UCSD-AML1 (cell line): ENCODE measurements at regions not wholly inside any gene's neighbourhood (a gene's known extent, or its start where the extent isn't known, plus 50 kb on each side); places are given as distances from the start of the nearest gene placed in this dataset.
A peak's percentile ranks its signal among the peaks of the same experiment; 100 is the strongest.

Source experiments
- DNase-seq: peaks from one replicate; lab custom pipeline; 2025; ENCODE audit not compliant: unreplicated experiment; lab: John Stamatoyannopoulos, UW

- DNase-seq = no peak
Measured at GRCh38 chr19:31164791-31165251, 184.4 kb downstream of the TSHZ3 start.

GRCh38 chr19:31160336-31160926 lies 188.8 kb downstream of the TSHZ3 start:
- no peak for DNase-seq

GRCh38 chr19:31154021-31154420 lies 195.2 kb downstream of the TSHZ3 start:
- no peak for DNase-seq

- no peak for DNase-seq
Measured at GRCh38 chr19:31152906-31153305, 196.3 kb downstream of the TSHZ3 start.

- DNase-seq = no peak
Measured at GRCh38 chr19:31149441-31149941, 199.7 kb downstream of the TSHZ3 start.

GRCh38 chr19:31148671-31149070 lies 200.6 kb downstream of the TSHZ3 start:
- DNase-seq = no peak

GRCh38 chr19:31147234-31147633 lies 202.0 kb downstream of the TSHZ3 start:
- DNase-seq = no peak

- no peak for DNase-seq
Measured at GRCh38 chr19:31146546-31147183, 202.6 kb downstream of the TSHZ3 start.

GRCh38 chr19:31146015-31146414 lies 203.2 kb downstream of the TSHZ3 start:
- no peak for DNase-seq

GRCh38 chr19:31145007-31145406 lies 204.2 kb downstream of the TSHZ3 start:
- no peak for DNase-seq

- DNase-seq = no peak
Measured at GRCh38 chr19:31144075-31144870, 205.0 kb downstream of the TSHZ3 start.

GRCh38 chr19:31141301-31141700 lies 207.9 kb downstream of the TSHZ3 start:
- DNase-seq = peak; percentile 38

- peak; percentile 45 for DNase-seq
Measured at GRCh38 chr19:31140717-31141116, 208.5 kb downstream of the TSHZ3 start.

- DNase-seq = no peak
Measured at GRCh38 chr19:31139871-31140505, 209.2 kb downstream of the TSHZ3 start.

- no peak for DNase-seq
Measured at GRCh38 chr19:31138077-31138476, 211.2 kb downstream of the TSHZ3 start.

GRCh38 chr19:31135841-31136240 lies 213.4 kb downstream of the TSHZ3 start:
- no peak for DNase-seq

GRCh38 chr19:31132753-31133110 lies 216.5 kb downstream of the TSHZ3 start:
- DNase-seq = no peak

- DNase-seq = no peak
Measured at GRCh38 chr19:31128291-31128690, 220.9 kb downstream of the TSHZ3 start.

GRCh38 chr19:31127134-31127967 lies 221.9 kb downstream of the TSHZ3 start:
- DNase-seq = no peak

GRCh38 chr19:31126236-31126635 lies 223.0 kb downstream of the TSHZ3 start:
- no peak for DNase-seq

GRCh38 chr19:31125071-31125470 lies 224.2 kb downstream of the TSHZ3 start:
- DNase-seq = no peak
